Tibial nerve (tissue), 4 donors: ENCODE measurements at regions not wholly inside any gene's neighbourhood (a gene's known extent, or its start where the extent isn't known, plus 50 kb on each side); places are given as distances from the start of the nearest gene placed in this dataset.

Source experiments
- CTCF ChIP-seq, 5 experiments: fragments of 200-600 bp in 3 of 5; fragments of 450-650 bp in 2 of 5; sonication (generic) in 3 of 5; IDR thresholded peaks; one replicate each; pipeline ENCODE4 v1.5.1; 2016 to 2019; ENCODE audit warnings: antibody characterized with exemption in 5 of 5, mild to moderate bottlenecking in 3 of 5, moderate library complexity in 2 of 5
- EP300 ChIP-seq, 2 donors: sonication (generic); formaldehyde crosslinking; IDR thresholded peaks; one replicate each; pipeline ENCODE4 v1.6.1; 2017; ENCODE audit warnings: antibody characterized with exemption in 2 of 2, mild to moderate bottlenecking in 1 of 2
- POLR2A ChIP-seq, 2 donors: fragments of 450-650 bp; IDR thresholded peaks; one replicate each; pipeline ENCODE4 v1.6.1; 2017; ENCODE audit warnings: antibody characterized with exemption in 2 of 2, mild to moderate bottlenecking in 2 of 2, moderate library complexity in 2 of 2

- TF ChIP-seq POLR2A (IDR thresholded peaks at IDR 0.05): no peak
- TF ChIP-seq CTCF (IDR thresholded peaks at IDR 0.05): no peak
- no peak for TF ChIP-seq EP300 (IDR thresholded peaks at IDR 0.05)
Measured at GRCh38 chr19:28582796-28583195, 630.2 kb downstream of the UQCRFS1 start.
